WI38 (cell line): ENCODE measurements at regions not wholly inside any gene's neighbourhood (a gene's known extent, or its start where the extent isn't known, plus 50 kb on each side); places are given as distances from the start of the nearest gene placed in this dataset.

Experiments
- H3K4me3 ChIP-seq: 2 replicates; pipeline ENCODE4 v1.5.1; 2011; ENCODE audit warnings: low read depth, mild to moderate bottlenecking, control low read depth, low read length
- TF ChIP-seq, protein P1 (sequence below): IDR thresholded peaks from 2 replicates; pipeline ENCODE4 v1.5.1; 2012; ENCODE audit warnings: low read depth, mild to moderate bottlenecking, control low read depth, low read length

DNA sequence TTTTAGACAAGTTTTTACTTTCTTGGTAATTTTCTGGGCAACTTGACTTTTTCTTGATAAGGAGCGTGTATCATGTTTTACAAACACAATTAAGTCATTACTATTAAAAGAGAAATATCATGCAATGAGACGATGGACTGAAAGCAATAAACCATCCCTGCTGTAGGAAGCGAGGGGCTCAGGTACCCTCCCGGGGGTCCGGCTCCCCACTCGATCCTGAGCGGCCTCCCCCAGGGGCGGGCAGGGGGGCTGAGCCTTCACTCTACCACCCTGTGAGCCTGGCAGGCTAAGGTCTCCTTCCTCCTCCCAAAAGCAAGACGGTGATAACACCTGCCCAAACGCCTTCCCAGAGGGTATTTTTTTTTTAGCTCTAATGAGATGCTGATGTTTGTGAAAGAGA lies 51.8 kb upstream of the ADGRA1 start:
- TF ChIP-seq, protein P1, sequence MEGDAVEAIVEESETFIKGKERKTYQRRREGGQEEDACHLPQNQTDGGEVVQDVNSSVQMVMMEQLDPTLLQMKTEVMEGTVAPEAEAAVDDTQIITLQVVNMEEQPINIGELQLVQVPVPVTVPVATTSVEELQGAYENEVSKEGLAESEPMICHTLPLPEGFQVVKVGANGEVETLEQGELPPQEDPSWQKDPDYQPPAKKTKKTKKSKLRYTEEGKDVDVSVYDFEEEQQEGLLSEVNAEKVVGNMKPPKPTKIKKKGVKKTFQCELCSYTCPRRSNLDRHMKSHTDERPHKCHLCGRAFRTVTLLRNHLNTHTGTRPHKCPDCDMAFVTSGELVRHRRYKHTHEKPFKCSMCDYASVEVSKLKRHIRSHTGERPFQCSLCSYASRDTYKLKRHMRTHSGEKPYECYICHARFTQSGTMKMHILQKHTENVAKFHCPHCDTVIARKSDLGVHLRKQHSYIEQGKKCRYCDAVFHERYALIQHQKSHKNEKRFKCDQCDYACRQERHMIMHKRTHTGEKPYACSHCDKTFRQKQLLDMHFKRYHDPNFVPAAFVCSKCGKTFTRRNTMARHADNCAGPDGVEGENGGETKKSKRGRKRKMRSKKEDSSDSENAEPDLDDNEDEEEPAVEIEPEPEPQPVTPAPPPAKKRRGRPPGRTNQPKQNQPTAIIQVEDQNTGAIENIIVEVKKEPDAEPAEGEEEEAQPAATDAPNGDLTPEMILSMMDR: no peak
- H3K4me3 ChIP-seq: no peak overlapping the region

DNA sequence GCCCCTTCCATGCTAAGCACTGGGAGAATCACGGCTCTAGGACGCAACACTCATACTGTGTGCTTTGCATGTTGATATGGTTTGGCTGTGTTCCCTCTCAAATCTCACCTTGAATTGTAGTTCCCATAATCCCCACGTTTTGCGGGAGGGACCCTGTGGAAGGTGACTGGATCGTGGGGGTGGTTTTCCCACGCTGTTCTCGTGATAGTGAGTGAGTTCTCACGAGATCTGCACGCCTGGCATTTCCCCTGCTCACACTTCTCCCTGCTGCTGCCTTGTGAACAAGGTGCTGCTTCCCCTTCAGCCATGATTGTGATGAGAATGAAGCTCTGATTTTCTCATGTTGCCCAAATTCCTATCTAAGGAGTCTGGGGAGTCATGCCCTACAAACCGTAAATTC lies 53.0 kb upstream of the ADGRA1 start:
- no peak overlapping the region for H3K4me3 ChIP-seq
- TF ChIP-seq, protein P1: no peak

GRCh38 chr10:133034092-133034491 lies 53.6 kb upstream of the ADGRA1 start:
- TF ChIP-seq, protein P1: no peak
- no peak overlapping the region for H3K4me3 ChIP-seq

- H3K4me3 ChIP-seq: no peak overlapping the region
- TF ChIP-seq, protein P1: no peak
Measured at GRCh38 chr10:133033742-133034048, 54.0 kb upstream of the ADGRA1 start.

GRCh38 chr10:133032976-133033741 lies 54.6 kb upstream of the ADGRA1 start:
- no peak overlapping the region for H3K4me3 ChIP-seq
- TF ChIP-seq, protein P1: no peak

GRCh38 chr10:133032231-133032630 lies 55.5 kb upstream of the ADGRA1 start:
- TF ChIP-seq, protein P1: no peak

DNA sequence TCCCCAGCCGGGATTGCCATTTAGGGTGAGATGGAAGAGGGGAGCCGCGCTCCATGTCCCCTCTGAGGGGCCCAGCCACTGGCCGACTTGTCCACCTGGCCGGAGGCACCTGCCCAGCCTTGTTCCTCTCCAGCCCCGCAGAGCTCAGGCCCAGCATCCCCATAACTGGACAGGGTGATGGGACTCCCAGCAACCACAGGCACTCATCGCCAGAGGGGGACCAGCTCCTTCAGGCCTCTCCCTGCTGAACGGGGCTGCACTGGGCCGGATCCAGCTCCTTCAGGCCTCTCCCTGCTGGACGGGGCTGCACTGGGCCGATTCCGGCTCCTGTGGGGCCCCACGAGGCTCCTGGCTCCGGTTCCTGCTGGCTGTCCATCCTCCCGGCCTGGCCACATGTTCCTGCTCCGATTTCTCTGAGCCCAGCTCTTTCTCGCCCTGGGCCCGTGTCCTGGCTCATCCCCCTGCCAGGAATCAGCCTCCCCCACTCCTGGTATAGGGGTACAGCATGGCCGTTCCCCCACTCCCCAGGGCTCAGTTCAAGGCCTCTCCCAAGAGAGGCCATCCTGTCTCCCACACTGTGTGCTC lies 56.1 kb upstream of the ADGRA1 start:
- H3K4me3 ChIP-seq: no peak overlapping the region
- TF ChIP-seq, protein P1: no peak

More at GRCh38 chr10:133032231-133032630, 55.5 kb upstream of the ADGRA1 start:
- H3K4me3 ChIP-seq: no peak overlapping the region
